Activated T-cell treated with anti-CD3 and anti-CD28 coated beads for 24 hours (primary cell): ENCODE measurements at regions not wholly inside any gene's neighbourhood (a gene's known extent, or its start where the extent isn't known, plus 50 kb on each side); places are given as distances from the start of the nearest gene placed in this dataset.

ENCODE experiments used
- DNase-seq: peaks from one replicate; pipeline ENCODE4 v3.0.0-alpha.2; 2020; ENCODE audit warnings: low read depth

DNA sequence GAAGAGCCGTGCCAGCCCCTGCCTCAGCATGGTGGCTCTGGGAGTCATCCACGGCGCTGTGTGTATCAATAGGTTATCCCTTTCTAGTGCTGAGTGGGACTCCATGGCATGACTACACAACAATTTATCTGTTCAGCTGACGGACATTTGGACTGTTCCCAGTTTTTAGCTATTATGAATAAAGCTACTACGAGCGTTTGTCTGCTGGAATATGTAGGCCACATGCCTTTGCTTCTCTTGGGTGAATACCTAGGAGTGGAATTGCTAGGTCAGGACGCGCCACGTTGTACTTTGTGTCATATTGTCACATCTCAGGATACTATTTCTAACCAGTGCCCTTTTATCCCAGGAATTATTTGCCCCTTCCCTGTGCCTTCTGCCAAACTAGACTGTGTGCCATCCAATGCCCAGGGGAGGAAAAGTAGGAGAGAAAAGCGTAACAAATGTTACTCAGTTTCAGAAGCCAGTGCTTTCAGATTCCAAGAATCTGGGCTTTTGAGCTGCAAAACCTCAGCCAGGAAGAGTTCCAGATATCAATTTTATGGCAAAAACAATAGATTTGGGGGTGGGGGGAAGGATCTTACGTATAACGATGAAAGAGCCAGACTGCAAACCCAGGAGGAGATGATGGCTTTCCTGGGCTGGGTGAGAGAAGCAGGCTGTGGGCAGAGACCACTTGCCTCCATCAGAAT is 62.5 kb upstream of the NCOR2 start:
- no peak for DNase-seq

DNA sequence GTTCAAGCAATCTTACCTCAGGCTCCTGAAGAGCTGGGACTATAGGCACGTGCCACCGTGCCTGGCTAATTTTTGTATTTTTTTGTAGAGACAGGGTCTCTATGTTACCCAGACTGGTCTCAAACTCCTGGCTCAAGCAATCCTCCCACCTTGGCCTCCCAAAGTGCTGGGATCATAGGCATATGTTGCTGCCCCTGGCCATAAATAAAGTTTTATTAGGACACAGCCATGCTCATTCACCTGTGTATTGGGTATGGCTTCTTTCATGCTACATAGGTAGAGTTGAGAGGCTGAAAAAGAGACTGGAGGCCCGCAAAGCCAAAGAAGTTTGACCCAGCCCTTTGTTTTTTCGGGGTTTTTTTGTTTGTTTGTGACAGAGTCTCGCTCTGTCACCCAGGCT is 61.7 kb upstream of the NCOR2 start:
- DNase-seq: no peak

GRCh38 chr12:124627956-124628355 is 60.5 kb upstream of the NCOR2 start:
- no peak for DNase-seq

- DNase-seq: no peak
Observed at GRCh38 chr12:124626971-124627411, 59.6 kb upstream of the NCOR2 start.

GRCh38 chr12:124625867-124626675 is 58.7 kb upstream of the NCOR2 start:
- DNase-seq: no peak

GRCh38 chr12:124624823-124625222 is 57.4 kb upstream of the NCOR2 start:
- no peak for DNase-seq

DNA sequence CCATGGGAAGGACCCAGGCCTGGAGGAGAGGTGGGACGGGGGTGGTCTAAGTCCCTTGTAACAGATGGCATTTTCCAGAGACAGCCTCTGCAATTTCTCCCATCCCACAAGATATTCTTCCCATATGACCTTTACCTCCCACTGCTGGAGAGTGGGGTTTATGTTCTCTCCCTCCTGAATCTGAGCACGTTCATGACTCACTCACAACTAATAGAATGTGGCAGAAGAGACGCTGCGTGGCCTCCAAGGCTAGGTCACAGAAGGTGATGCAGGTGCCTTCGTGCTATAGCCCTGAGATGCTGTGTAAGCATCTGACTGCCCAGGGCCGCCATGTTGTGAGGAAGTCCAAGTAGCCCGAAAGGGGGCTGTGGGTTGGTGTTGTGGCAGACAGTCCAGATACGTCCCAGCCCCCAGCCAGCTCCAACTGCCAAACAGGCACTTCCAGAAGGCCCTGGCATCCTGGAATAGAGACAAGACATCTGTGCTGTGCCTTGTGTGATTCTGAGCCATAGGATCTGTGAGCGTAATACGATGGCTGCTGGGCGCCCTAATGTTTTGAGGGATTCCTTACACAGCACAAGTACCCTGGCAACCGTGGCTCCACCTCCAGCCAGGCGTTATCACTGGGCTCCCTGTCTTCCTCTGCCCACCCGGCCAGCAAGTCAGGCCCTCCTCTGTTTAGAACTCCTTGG is 56.1 kb upstream of the NCOR2 start:
- DNase-seq: no peak

DNA sequence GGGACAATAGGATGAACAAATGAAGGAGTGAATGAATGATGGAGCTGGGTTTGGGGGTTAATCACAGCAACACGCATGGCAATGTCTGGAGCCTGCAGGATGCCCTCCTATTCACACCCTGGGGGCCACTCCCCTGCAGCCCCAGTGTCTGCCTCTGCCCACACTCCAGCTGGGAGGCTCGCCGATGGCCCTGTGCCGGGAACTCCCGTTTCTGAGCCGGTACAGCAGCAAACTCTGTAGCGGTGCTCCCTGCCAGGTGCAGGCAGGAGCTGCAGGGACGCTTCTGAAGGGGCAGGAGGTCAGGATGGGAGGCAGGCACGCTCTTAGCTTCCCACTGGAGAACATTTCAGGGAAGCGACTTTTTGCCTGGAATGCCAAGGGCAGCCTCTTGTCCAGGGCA is 55.4 kb upstream of the NCOR2 start:
- no peak for DNase-seq

GRCh38 chr12:124622331-124622730 is 54.9 kb upstream of the NCOR2 start:
- DNase-seq: no peak

- DNase-seq: no peak
Observed at GRCh38 chr12:124621296-124621660, 53.9 kb upstream of the NCOR2 start.

DNA sequence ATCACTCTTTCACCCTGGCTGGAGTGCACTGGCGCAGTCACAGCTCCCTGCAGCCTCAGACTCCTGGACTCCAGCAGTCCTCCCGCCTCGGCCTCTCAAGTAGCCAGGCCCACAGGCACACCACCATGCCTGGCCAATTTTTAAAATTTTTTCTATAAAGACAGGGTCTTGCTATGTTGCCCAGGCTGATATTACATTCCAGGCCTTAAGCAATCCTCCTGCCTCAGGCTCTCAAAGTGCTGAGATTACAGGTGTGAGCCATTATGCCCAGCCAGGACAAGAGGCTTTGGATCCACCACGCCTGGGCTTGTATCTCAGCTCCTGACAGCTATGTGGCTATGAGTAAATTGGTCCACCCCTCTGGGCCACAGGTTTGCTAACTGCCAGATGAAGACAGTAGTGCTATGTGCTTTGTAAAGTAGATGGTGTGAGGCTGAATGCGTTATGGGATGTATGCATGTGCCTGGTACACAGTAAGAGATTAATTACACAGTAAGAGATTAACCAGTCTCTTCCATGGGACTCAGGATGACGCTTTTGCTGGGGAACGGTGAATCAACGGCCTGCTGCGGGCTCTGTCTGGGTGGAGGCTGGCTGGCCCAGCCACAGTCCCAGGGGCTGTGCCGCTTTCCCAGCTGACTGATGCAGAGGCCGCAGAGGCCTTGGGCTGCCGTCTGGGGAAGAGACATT is 53.3 kb upstream of the NCOR2 start:
- no peak for DNase-seq

- DNase-seq: no peak
Observed at GRCh38 chr12:124618291-124618902, 51.0 kb upstream of the NCOR2 start.

- DNase-seq: no peak
Observed at GRCh38 chr12:124617615-124618014, 50.2 kb upstream of the NCOR2 start.
